Tibial nerve (tissue), 3 donors: ENCODE measurements at regions not wholly inside any gene's neighbourhood (a gene's known extent, or its start where the extent isn't known, plus 50 kb on each side); places are given as distances from the start of the nearest gene placed in this dataset.

Experiments used
- POLR2A ChIP-seq, 2 donors: fragments of 450-650 bp; IDR thresholded peaks; one replicate each; pipeline ENCODE4 v1.6.1; 2017; ENCODE audit warnings: antibody characterized with exemption in 2 of 2, mild to moderate bottlenecking in 2 of 2, moderate library complexity in 2 of 2
- TF ChIP-seq, protein P1 (sequence below), 5 experiments: fragments of 200-600 bp in 3 of 5; fragments of 450-650 bp in 2 of 5; sonication (generic) in 3 of 5; IDR thresholded peaks; one replicate each; pipeline ENCODE4 v1.5.1; 2016 to 2019; ENCODE audit warnings: antibody characterized with exemption in 5 of 5, mild to moderate bottlenecking in 3 of 5, moderate library complexity in 2 of 5

- TF ChIP-seq, protein P1, sequence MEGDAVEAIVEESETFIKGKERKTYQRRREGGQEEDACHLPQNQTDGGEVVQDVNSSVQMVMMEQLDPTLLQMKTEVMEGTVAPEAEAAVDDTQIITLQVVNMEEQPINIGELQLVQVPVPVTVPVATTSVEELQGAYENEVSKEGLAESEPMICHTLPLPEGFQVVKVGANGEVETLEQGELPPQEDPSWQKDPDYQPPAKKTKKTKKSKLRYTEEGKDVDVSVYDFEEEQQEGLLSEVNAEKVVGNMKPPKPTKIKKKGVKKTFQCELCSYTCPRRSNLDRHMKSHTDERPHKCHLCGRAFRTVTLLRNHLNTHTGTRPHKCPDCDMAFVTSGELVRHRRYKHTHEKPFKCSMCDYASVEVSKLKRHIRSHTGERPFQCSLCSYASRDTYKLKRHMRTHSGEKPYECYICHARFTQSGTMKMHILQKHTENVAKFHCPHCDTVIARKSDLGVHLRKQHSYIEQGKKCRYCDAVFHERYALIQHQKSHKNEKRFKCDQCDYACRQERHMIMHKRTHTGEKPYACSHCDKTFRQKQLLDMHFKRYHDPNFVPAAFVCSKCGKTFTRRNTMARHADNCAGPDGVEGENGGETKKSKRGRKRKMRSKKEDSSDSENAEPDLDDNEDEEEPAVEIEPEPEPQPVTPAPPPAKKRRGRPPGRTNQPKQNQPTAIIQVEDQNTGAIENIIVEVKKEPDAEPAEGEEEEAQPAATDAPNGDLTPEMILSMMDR (IDR thresholded peaks at IDR 0.05) = no peak
- no peak for TF ChIP-seq POLR2A (IDR thresholded peaks at IDR 0.05)
These were observed 92.7 kb upstream of the KLF7 start for GRCh38 chr2:207258263-207258991.
